IPS-18a (cell line): ENCODE measurements at regions not wholly inside any gene's neighbourhood (a gene's known extent, or its start where the extent isn't known, plus 50 kb on each side); places are given as distances from the start of the nearest gene placed in this dataset.
"Not testable (repeated sequence)": the region's sequence is repeated elsewhere in the genome, so short reads cannot be mapped to it uniquely, and the experiment has no call there.

Experiments
- H3K27ac ChIP-seq: one replicate; pipeline ENCODE4 v1.5.1; 2013; ENCODE audit warnings: low read length
- H3K27me3 ChIP-seq: one replicate; pipeline ENCODE4 v1.6.1; 2013; ENCODE audit warnings: mild to moderate bottlenecking, low read length; ENCODE audit not compliant: control insufficient read depth, insufficient read depth
- H3K36me3 ChIP-seq: one replicate; pipeline ENCODE4 v1.6.1; 2013; ENCODE audit warnings: low read depth, low read length; ENCODE audit not compliant: control insufficient read depth
- H3K4me1 ChIP-seq: one replicate; pipeline ENCODE4 v1.6.1; 2013; ENCODE audit warnings: low read depth, low read length; ENCODE audit not compliant: control insufficient read depth
- H3K4me3 ChIP-seq: one replicate; pipeline ENCODE4 v1.5.1; 2013; ENCODE audit warnings: low read length
- H3K9ac ChIP-seq: one replicate; pipeline ENCODE4 v1.6.1; 2013; ENCODE audit warnings: mild to moderate bottlenecking, low read length, moderate library complexity
- H3K9me3 ChIP-seq: one replicate; pipeline ENCODE4 v1.6.1; 2013; ENCODE audit warnings: low read depth, low read length; ENCODE audit not compliant: control insufficient read depth

- H3K4me3 ChIP-seq = no peak overlapping the region
- H3K27me3 ChIP-seq = no peaks in the 10 kb centered on the region
- H3K9me3 ChIP-seq = peaks cover 14% of the 10 kb centered on the region
- H3K27ac ChIP-seq = no peak overlapping the region
- H3K36me3 ChIP-seq = no peaks in the 10 kb centered on the region
- no peaks in the 10 kb centered on the region for H3K4me1 ChIP-seq
- H3K9ac ChIP-seq = no peak overlapping the region
Observed at GRCh38 chr2:105999211-105999989, 194.7 kb downstream of the UXS1 start.

GRCh38 chr2:105997711-105998110 is 196.4 kb downstream of the UXS1 start:
- Histone ChIP-seq H3K9ac (no peak overlapping the region), H3K4me1 (no peaks in the 10 kb centered on the region), H3K27me3 (no peaks in the 10 kb centered on the region), H3K9me3 (peaks cover 7% of the 10 kb centered on the region), H3K27ac (no peak overlapping the region), H3K4me3 (no peak overlapping the region), H3K36me3 (no peaks in the 10 kb centered on the region)

- no peaks in the 10 kb centered on the region for H3K36me3 ChIP-seq
- peaks cover 24% of the 10 kb centered on the region for H3K9me3 ChIP-seq
- no peak overlapping the region for H3K4me3 ChIP-seq
- H3K9ac ChIP-seq = no peak overlapping the region
- no peaks in the 10 kb centered on the region for H3K27me3 ChIP-seq
- no peaks in the 10 kb centered on the region for H3K4me1 ChIP-seq
- no peak overlapping the region for H3K27ac ChIP-seq
Observed at GRCh38 chr2:105990624-105991023, 203.5 kb downstream of the UXS1 start.

- H3K36me3 ChIP-seq, H3K9ac ChIP-seq, H3K4me3 ChIP-seq, H3K27ac ChIP-seq, H3K4me1 ChIP-seq, H3K27me3 ChIP-seq: not testable (repeated sequence)
- H3K9me3 ChIP-seq = peaks cover 20% of the 10 kb centered on the region
Observed at GRCh38 chr2:105989803-105990202, 204.3 kb downstream of the UXS1 start.

- Histone ChIP-seq H3K27me3 (no peaks in the 10 kb centered on the region), H3K4me1 (no peaks in the 10 kb centered on the region), H3K4me3 (no peak overlapping the region), H3K9ac (no peak overlapping the region), H3K9me3 (peaks cover 17% of the 10 kb centered on the region), H3K36me3 (no peaks in the 10 kb centered on the region), H3K27ac (no peak overlapping the region)
Observed at GRCh38 chr2:105989070-105989469, 205.0 kb downstream of the UXS1 start.

GRCh38 chr2:105977807-105978206 is 216.3 kb downstream of the UXS1 start:
- Histone ChIP-seq H3K36me3 (no peaks in the 10 kb centered on the region), H3K27me3 (no peaks in the 10 kb centered on the region), H3K4me3 (no peak overlapping the region), H3K4me1 (no peaks in the 10 kb centered on the region), H3K9ac (no peak overlapping the region), H3K27ac (no peak overlapping the region), H3K9me3 (peaks cover 2% of the 10 kb centered on the region)

- Histone ChIP-seq H3K9me3 (peaks cover 2% of the 10 kb centered on the region), H3K9ac (no peak overlapping the region), H3K4me1 (no peaks in the 10 kb centered on the region), H3K36me3 (no peaks in the 10 kb centered on the region), H3K27me3 (no peaks in the 10 kb centered on the region), H3K27ac (no peak overlapping the region), H3K4me3 (no peak overlapping the region)
Observed at GRCh38 chr2:105977212-105977611, 216.9 kb downstream of the UXS1 start.

GRCh38 chr2:105974812-105975211 is 219.3 kb downstream of the UXS1 start:
- no peaks in the 10 kb centered on the region for H3K4me1 ChIP-seq
- H3K36me3 ChIP-seq = no peaks in the 10 kb centered on the region
- H3K27me3 ChIP-seq = no peaks in the 10 kb centered on the region
- peaks cover 2% of the 10 kb centered on the region for H3K9me3 ChIP-seq
- no peak overlapping the region for H3K4me3 ChIP-seq
- no peak overlapping the region for H3K27ac ChIP-seq
- H3K9ac ChIP-seq = no peak overlapping the region

- Histone ChIP-seq H3K9ac (no peak overlapping the region), H3K4me3 (no peak overlapping the region), H3K27ac (no peak overlapping the region)
Observed at GRCh38 chr2:105972927-105973326, 221.2 kb downstream of the UXS1 start.

GRCh38 chr2:105972246-105972645 is 221.9 kb downstream of the UXS1 start:
- Histone ChIP-seq H3K9ac (no peak overlapping the region), H3K4me1 (no peaks in the 10 kb centered on the region), H3K9me3 (no peaks in the 10 kb centered on the region), H3K27ac (no peak overlapping the region), H3K36me3 (no peaks in the 10 kb centered on the region), H3K27me3 (no peaks in the 10 kb centered on the region), H3K4me3 (no peak overlapping the region)

More at GRCh38 chr2:105972927-105973326, 221.2 kb downstream of the UXS1 start:
- Histone ChIP-seq H3K27me3 (no peaks in the 10 kb centered on the region), H3K9me3 (no peaks in the 10 kb centered on the region), H3K4me1 (no peaks in the 10 kb centered on the region), H3K36me3 (no peaks in the 10 kb centered on the region)

- no peak overlapping the region for H3K27ac ChIP-seq
- H3K36me3 ChIP-seq = no peaks in the 10 kb centered on the region
- H3K9me3 ChIP-seq = no peaks in the 10 kb centered on the region
Observed at GRCh38 chr2:105969552-105969951, 224.5 kb downstream of the UXS1 start.

GRCh38 chr2:105962221-105962620 is 217.5 kb downstream of the NCK2 start:
- no peaks in the 10 kb centered on the region for H3K36me3 ChIP-seq
- no peaks in the 10 kb centered on the region for H3K27me3 ChIP-seq
- H3K27ac ChIP-seq = no peak overlapping the region
- H3K4me1 ChIP-seq = peaks cover 14% of the 10 kb centered on the region
- no peaks in the 10 kb centered on the region for H3K9me3 ChIP-seq
- no peak overlapping the region for H3K9ac ChIP-seq
- no peak overlapping the region for H3K4me3 ChIP-seq

More at GRCh38 chr2:105969552-105969951, 224.5 kb downstream of the UXS1 start:
- Histone ChIP-seq H3K4me1 (no peaks in the 10 kb centered on the region), H3K4me3 (no peak overlapping the region), H3K9ac (no peak overlapping the region), H3K27me3 (no peaks in the 10 kb centered on the region)
